ENCODE measurements at regions not wholly inside any gene's neighbourhood (a gene's known extent, or its start where the extent isn't known, plus 50 kb on each side); places are given as distances from the start of the nearest gene placed in this dataset.

GRCh38 chr7:92956575-92956974 lies 120.2 kb upstream of the CDK6 start:
- DNase-seq, result no peak
- H3K36me3 ChIP-seq, result no peaks in the 10 kb centered on the region
- intact Hi-C loops (cut with DNase I), result no loop called here
- TF ChIP-seq POLR2AphosphoS5 (IDR thresholded peaks at IDR 0.05) (no peak), POLR2A (IDR thresholded peaks at IDR 0.05) (no peak), CTCF (IDR thresholded peaks at IDR 0.05) (no peak), EP300 (IDR thresholded peaks at IDR 0.05) (no peak)
- no peak overlapping the region for H3K4me3 ChIP-seq
- H3K27me3 ChIP-seq, result no peaks in the 10 kb centered on the region
- H3K27ac ChIP-seq, result no peak overlapping the region
- WGBS, 2 donors, result 97 to 99% methylated on average over 2 of the region's 2 CpGs
- H3K4me1 ChIP-seq, result no peaks in the 10 kb centered on the region
- H3K9me3 ChIP-seq, result peaks cover 0 to 5% (median 0%) of the 10 kb centered on the region in 4 donors

- Histone ChIP-seq H3K36me3 (no peaks in the 10 kb centered on the region), H3K4me3 (no peak overlapping the region), H3K4me1 (no peaks in the 10 kb centered on the region), H3K27ac (no peak overlapping the region), H3K9me3 (peaks cover 0 to 5% (median 0%) of the 10 kb centered on the region in 4 donors), H3K27me3 (no peaks in the 10 kb centered on the region)
- DNase-seq, result no peak
- no peak for TF ChIP-seq CTCF (IDR thresholded peaks at IDR 0.05)
- TF ChIP-seq POLR2A (IDR thresholded peaks at IDR 0.05), result no peak
- no peak for TF ChIP-seq POLR2AphosphoS5 (IDR thresholded peaks at IDR 0.05)
- no peak for TF ChIP-seq EP300 (IDR thresholded peaks at IDR 0.05)
- intact Hi-C loops (cut with DNase I), result no loop called here
- 77 to 84% methylated on average over 6 of the region's 6 CpGs for WGBS, 2 donors
Measured at GRCh38 chr7:92955081-92955480, 118.7 kb upstream of the CDK6 start.

- intact Hi-C loops (cut with DNase I), result no loop called here
- WGBS, 2 donors, result 10 to 55% methylated on average over 2 of the region's 2 CpGs
Measured at GRCh38 chr7:92953657-92954056, 117.3 kb upstream of the CDK6 start.

GRCh38 chr7:92949748-92950147 lies 113.4 kb upstream of the CDK6 start:
- no peaks in the 10 kb centered on the region for H3K27me3 ChIP-seq
- no peaks in the 10 kb centered on the region for H3K36me3 ChIP-seq
- intact Hi-C loops (cut with DNase I), result no loop called here
- H3K27ac ChIP-seq, result no peak overlapping the region
- no peak for TF ChIP-seq POLR2AphosphoS5 (IDR thresholded peaks at IDR 0.05)
- TF ChIP-seq POLR2A (IDR thresholded peaks at IDR 0.05), result no peak
- no peak for TF ChIP-seq CTCF (IDR thresholded peaks at IDR 0.05)
- TF ChIP-seq EP300 (IDR thresholded peaks at IDR 0.05), result no peak
- WGBS, 2 donors, result 9 to 45% methylated on average over 1 of the region's 1 CpG
- no peaks in the 10 kb centered on the region for H3K4me1 ChIP-seq
- H3K4me3 ChIP-seq, result no peak overlapping the region
- no peak for DNase-seq
- H3K9me3 ChIP-seq, result no peaks in the 10 kb centered on the region

More at GRCh38 chr7:92953657-92954056, 117.3 kb upstream of the CDK6 start:
- Histone ChIP-seq H3K4me1 (no peaks in the 10 kb centered on the region), H3K27me3 (no peaks in the 10 kb centered on the region), H3K4me3 (no peak overlapping the region), H3K36me3 (no peaks in the 10 kb centered on the region), H3K27ac (no peak overlapping the region), H3K9me3 (peaks cover 0 to 5% (median 0%) of the 10 kb centered on the region in 4 donors)
- DNase-seq, result no peak
- TF ChIP-seq EP300 (IDR thresholded peaks at IDR 0.05), result no peak
- no peak for TF ChIP-seq POLR2AphosphoS5 (IDR thresholded peaks at IDR 0.05)
- TF ChIP-seq CTCF (IDR thresholded peaks at IDR 0.05), result no peak
- no peak for TF ChIP-seq POLR2A (IDR thresholded peaks at IDR 0.05)

GRCh38 chr7:92945840-92946239 lies 109.5 kb upstream of the CDK6 start:
- 16 to 71% methylated on average over 4 of the region's 4 CpGs for WGBS, 2 donors
- no peak for DNase-seq

More at GRCh38 chr7:92945840-92946239, 109.5 kb upstream of the CDK6 start:
- Histone ChIP-seq H3K27ac (no peak overlapping the region), H3K4me3 (no peak overlapping the region), H3K4me1 (peaks cover 0 to 4% (median 0%) of the 10 kb centered on the region in 4 donors), H3K36me3 (no peaks in the 10 kb centered on the region), H3K9me3 (no peaks in the 10 kb centered on the region), H3K27me3 (no peaks in the 10 kb centered on the region)
- intact Hi-C loops (cut with DNase I), result no loop called here
- TF ChIP-seq EP300 (IDR thresholded peaks at IDR 0.05) (no peak), POLR2A (IDR thresholded peaks at IDR 0.05) (no peak), POLR2AphosphoS5 (IDR thresholded peaks at IDR 0.05) (no peak), CTCF (IDR thresholded peaks at IDR 0.05) (no peak)

All from sigmoid colon (tissue), 6 donors.